IMR-90 (cell line): ENCODE measurements at regions not wholly inside any gene's neighbourhood (a gene's known extent, or its start where the extent isn't known, plus 50 kb on each side); places are given as distances from the start of the nearest gene placed in this dataset.

Experiments
- ATAC-seq: fragments of 200-7000 bp; cut with Tn5 transposase; 2 replicates; pipeline ENCODE4 v1.9.1; 2020; ENCODE audit warnings: low read depth, mild to moderate bottlenecking, moderate library complexity
- BruUV-seq: library from RNA; stranded (reverse); fragments of 400-500 nt; replicated peaks from 2 replicates; lab custom pipeline; 2021; lab: Mats Ljungman, UMichigan
- CTCF ChIA-PET: fragments of 300-600 bp; formaldehyde crosslinking; extraction: SDS; loops from one replicate; lab custom pipeline; 2021; ENCODE audit warnings: antibody characterized with exemption; lab: Yijun Ruan, JAX
- POLR2A ChIA-PET: fragments of 300-600 bp; sonication (Branson Sonifier 250); formaldehyde crosslinking; loops from one replicate; lab custom pipeline; 2022; ENCODE audit warnings: antibody characterized with exemption; ENCODE audit not compliant: unreplicated experiment; lab: Charles Lee
- DNase-seq: peaks from one replicate; pipeline ENCODE4 v3.0.0; 2013
- H2AFZ ChIP-seq: replicated peaks from 2 replicates; pipeline ENCODE3; 2013; ENCODE audit warnings: low read length, mild to moderate bottlenecking; ENCODE audit not compliant: poor library complexity
- H2AK5ac ChIP-seq: 2 replicates; pipeline ENCODE4 v1.6.1; 2013; ENCODE audit warnings: low read depth, low read length, inconsistent platforms
- H2AK9ac ChIP-seq: replicated peaks from 2 replicates; pipeline ENCODE3; 2013; ENCODE audit warnings: mild to moderate bottlenecking, low read depth, low read length, moderate library complexity; ENCODE audit not compliant: poor library complexity
- H2BK120ac ChIP-seq: 2 replicates; pipeline ENCODE4 v1.6.1; 2013; ENCODE audit warnings: low read depth, low read length, inconsistent platforms
- H2BK15ac ChIP-seq: 3 replicates; pipeline ENCODE4 v1.6.1; 2013; ENCODE audit warnings: low read depth, low read length, inconsistent platforms
- H2BK20ac ChIP-seq: 2 replicates; pipeline ENCODE4 v1.6.1; 2013; ENCODE audit warnings: low read depth, mild to moderate bottlenecking, inconsistent platforms, low read length, moderate library complexity
- H2BK5ac ChIP-seq: 2 replicates; pipeline ENCODE4 v1.6.1; 2013; ENCODE audit warnings: mild to moderate bottlenecking, low read depth, low read length, inconsistent platforms; ENCODE audit not compliant: poor library complexity, severe bottlenecking
- H3K14ac ChIP-seq: replicated peaks from 2 replicates; pipeline ENCODE4 v1.6.1; 2013; ENCODE audit warnings: low read depth, low read length, inconsistent platforms
- H3K18ac ChIP-seq: 2 replicates; pipeline ENCODE4 v1.6.1; 2013; ENCODE audit warnings: low read depth, low read length, control low read depth
- H3K23ac ChIP-seq: 2 replicates; pipeline ENCODE4 v1.6.1; 2013; ENCODE audit warnings: low read depth, low read length, inconsistent platforms
- H3K27ac ChIP-seq: 2 replicates; pipeline ENCODE4 v1.5.1; 2013; ENCODE audit warnings: mild to moderate bottlenecking, control low read depth, low read length; ENCODE audit not compliant: insufficient read depth
- H3K27me3 ChIP-seq: 2 replicates; pipeline ENCODE4 v1.6.1; 2013; ENCODE audit warnings: low read length; ENCODE audit not compliant: control insufficient read depth, insufficient read depth
- H3K36me3 ChIP-seq: 2 replicates; pipeline ENCODE4 v1.6.1; 2013; ENCODE audit warnings: low read length, mixed read lengths; ENCODE audit not compliant: control insufficient read depth, insufficient read depth
- H3K4ac ChIP-seq: 2 replicates; pipeline ENCODE4 v1.6.1; 2013; ENCODE audit warnings: low read depth, low read length, inconsistent platforms
- H3K4me1 ChIP-seq: 2 replicates; pipeline ENCODE4 v1.6.1; 2013; ENCODE audit warnings: low read length, mixed read lengths; ENCODE audit not compliant: control insufficient read depth, insufficient read depth
- H3K4me2 ChIP-seq: 2 replicates; pipeline ENCODE4 v1.6.1; 2013; ENCODE audit warnings: low read depth, mild to moderate bottlenecking, control low read depth, low read length, moderate library complexity
- H3K4me3 ChIP-seq: 2 replicates; pipeline ENCODE4 v1.5.1; 2013; ENCODE audit warnings: low read depth, mild to moderate bottlenecking, control low read depth, low read length, moderate library complexity; ENCODE audit not compliant: insufficient read depth
- H3K56ac ChIP-seq: 2 replicates; pipeline ENCODE4 v1.6.1; 2013; ENCODE audit warnings: low read length, inconsistent platforms; ENCODE audit not compliant: insufficient read depth; ENCODE audit errors: extremely low read depth
- H3K79me1 ChIP-seq, 2 experiments: 2 replicates each; pipeline ENCODE4 v1.6.1; 2013; ENCODE audit warnings: low read length in 2 of 2, inconsistent platforms in 1 of 2, low read depth in 1 of 2
- H3K9ac ChIP-seq: 2 replicates; pipeline ENCODE4 v1.6.1; 2013; ENCODE audit warnings: low read depth, low read length, control low read depth
- H3K9me1 ChIP-seq: 2 replicates; pipeline ENCODE4 v1.6.1; 2013; ENCODE audit warnings: low read length, inconsistent platforms; ENCODE audit not compliant: insufficient read depth
- H3K9me3 ChIP-seq: 2 replicates; pipeline ENCODE4 v1.6.1; 2013; ENCODE audit warnings: low read length; ENCODE audit not compliant: control insufficient read depth, insufficient read depth
- H4K20me1 ChIP-seq: 2 replicates; pipeline ENCODE4 v1.6.1; 2013; ENCODE audit warnings: low read length, inconsistent platforms; ENCODE audit not compliant: insufficient read depth
- H4K5ac ChIP-seq: 2 replicates; pipeline ENCODE4 v1.6.1; 2013; ENCODE audit warnings: mild to moderate bottlenecking, low read depth, low read length, control low read depth
- H4K8ac ChIP-seq, 2 experiments: 2 replicates each; pipeline ENCODE4 v1.6.1; 2013; ENCODE audit warnings: low read depth in 2 of 2, low read length in 2 of 2, control low read depth in 1 of 2, inconsistent platforms in 1 of 2
- H4K91ac ChIP-seq: 2 replicates; pipeline ENCODE4 v1.6.1; 2013; ENCODE audit warnings: low read depth, low read length, inconsistent platforms; ENCODE audit not compliant: insufficient read depth
- BHLHE40 ChIP-seq: fragments of 150-350 bp; IDR thresholded peaks from 2 replicates; pipeline ENCODE4 v1.6.1; 2016; ENCODE audit warnings: mild to moderate bottlenecking, low read depth, low read length
- CEBPB ChIP-seq: IDR thresholded peaks from 2 replicates; pipeline ENCODE4 v1.6.1; 2012; ENCODE audit warnings: low read depth, low read length, improper control_type of control experiment
- CTCF ChIP-seq: conservative IDR thresholded peaks from 2 replicates; pipeline ENCODE4 v1.5.1; 2012; ENCODE audit warnings: mild to moderate bottlenecking, low read depth, low read length, improper control_type of control experiment
- ELK1 ChIP-seq: fragments of 150-350 bp; IDR thresholded peaks from 2 replicates; pipeline ENCODE4 v1.6.1; 2016; ENCODE audit warnings: low read depth, mild to moderate bottlenecking, low read length, moderate library complexity, borderline replicate concordance
- FOS ChIP-seq: fragments of 150-350 bp; IDR thresholded peaks from 2 replicates; pipeline ENCODE4 v1.6.1; 2016; ENCODE audit warnings: low read depth, low read length
- MAFK ChIP-seq: IDR thresholded peaks from 2 replicates; pipeline ENCODE4 v1.6.1; 2012; ENCODE audit warnings: low read depth, low read length, improper control_type of control experiment
- MAZ ChIP-seq: IDR thresholded peaks from 2 replicates; pipeline ENCODE4 v1.6.1; 2012; ENCODE audit warnings: low read depth, mild to moderate bottlenecking, low read length, improper control_type of control experiment, moderate library complexity, borderline replicate concordance
- MXI1 ChIP-seq: IDR thresholded peaks from 2 replicates; pipeline ENCODE4 v1.6.1; 2012; ENCODE audit warnings: low read depth, mild to moderate bottlenecking, low read length, moderate library complexity, borderline replicate concordance
- NFE2L2 ChIP-seq: fragments of 150-350 bp; IDR thresholded peaks from 2 replicates; pipeline ENCODE4 v1.6.1; 2016; ENCODE audit warnings: low read depth, mild to moderate bottlenecking, low read length
- RAD21 ChIP-seq: IDR thresholded peaks from 2 replicates; pipeline ENCODE4 v1.6.1; 2012; ENCODE audit warnings: low read length, improper control_type of control experiment
- RCOR1 ChIP-seq: IDR thresholded peaks from 2 replicates; pipeline ENCODE4 v1.6.1; 2012; ENCODE audit warnings: mild to moderate bottlenecking, low read length, improper control_type of control experiment; ENCODE audit not compliant: insufficient replicate concordance
- RFX5 ChIP-seq: IDR thresholded peaks from 2 replicates; pipeline ENCODE4 v1.8.0; 2012; ENCODE audit warnings: low read depth, mild to moderate bottlenecking, low read length, moderate library complexity
- SMC3 ChIP-seq: fragments of 150-350 bp; IDR thresholded peaks from 2 replicates; pipeline ENCODE4 v1.6.1; 2016; ENCODE audit warnings: low read depth, mild to moderate bottlenecking, antibody characterized with exemption, low read length, moderate library complexity
- USF2 ChIP-seq: fragments of 150-350 bp; IDR thresholded peaks from 2 replicates; pipeline ENCODE4 v1.6.1; 2017; ENCODE audit warnings: mild to moderate bottlenecking, antibody characterized with exemption, low read length, low read depth
- WGBS, 2 experiments: methylation state at CpG; one replicate each; pipeline versions ENCODE4 v1.1.5 to v1.1.7; 2013; ENCODE audit warnings: missing lambda C conversion rate in 2 of 2; ENCODE audit not compliant: insufficient read length in 1 of 2; ENCODE audit errors: extremely low coverage in 2 of 2; 5-methylcytosine and 5-hydroxymethylcytosine counted together
- dilution Hi-C: fragments of 300-500 bp; cut with HindIII; formaldehyde crosslinking; loops from one replicate; pipeline ENCODE4 v1.14.3; 2018; ENCODE audit warnings: low sequenced_read_pairs; ENCODE audit not compliant: unreplicated experiment
- in situ Hi-C: fragments of 300-500 bp; cut with MboI; formaldehyde crosslinking; loops from 3 replicates; pipeline ENCODE4 v1.14.3; 2019; ENCODE audit warnings: low sequenced_read_pairs, inconsistent platforms, mixed read lengths
- intact Hi-C: fragments of 100-400 bp; cut with micrococcal nuclease; formaldehyde crosslinking; loops from 2 replicates; pipeline ENCODE4 v1.10.0; 2022

DNA sequence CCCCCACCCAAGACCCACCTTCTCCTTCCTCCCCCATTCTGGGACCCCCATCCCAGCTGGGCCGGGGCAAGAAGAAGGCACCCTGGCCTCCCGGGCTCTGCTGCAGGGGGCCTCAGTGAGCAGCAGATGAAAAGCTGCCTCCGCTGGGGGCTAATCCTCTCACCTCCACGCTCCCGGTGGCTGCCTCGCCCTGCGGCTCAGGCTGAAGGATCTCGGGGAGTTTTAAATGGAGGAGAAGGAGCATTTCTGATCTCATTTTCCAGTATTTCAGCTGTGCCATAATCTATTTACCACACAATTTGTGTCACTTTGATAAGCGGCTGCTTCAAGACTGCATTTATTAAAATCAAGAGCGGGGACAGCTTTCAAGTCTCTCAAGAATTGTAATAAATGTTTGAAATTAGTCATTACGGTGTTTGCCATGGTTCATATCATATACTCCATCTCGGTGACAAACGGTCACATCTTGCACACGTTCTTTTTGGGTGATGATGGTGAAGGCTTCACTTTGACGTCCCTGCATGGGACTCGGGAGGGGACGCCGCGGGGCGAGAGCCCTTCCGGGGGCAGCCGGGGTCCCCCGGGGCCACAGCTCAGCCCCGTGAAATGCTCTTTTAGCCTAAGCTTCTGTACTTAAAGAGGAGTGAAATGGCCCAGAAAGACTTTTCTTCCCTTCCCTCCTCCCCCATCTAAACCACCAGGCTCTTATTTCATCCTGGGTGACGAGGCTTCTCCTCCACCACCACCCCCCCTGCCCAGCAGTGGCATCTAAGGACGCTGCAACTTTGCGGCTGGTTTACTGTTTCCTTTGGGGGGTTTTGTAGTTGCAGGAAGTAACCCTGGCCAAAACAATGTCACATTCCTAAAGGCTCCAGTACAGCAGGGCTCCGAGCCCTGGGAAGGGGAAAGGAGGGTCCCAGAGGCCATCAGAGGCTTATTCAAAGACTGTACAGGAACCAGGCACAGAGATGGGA is 313.1 kb upstream of the TNRC6C start:
- dilution Hi-C loops: no loop called here
- TF ChIP-seq RCOR1 (no peak), SMC3 (no peak), CEBPB (no peak), BHLHE40 (no peak), MAFK (no peak), CTCF (no peak), FOS (no peak), RFX5 (no peak), ELK1 (no peak), MXI1 (no peak), MAZ (no peak), NFE2L2 (no peak), USF2 (no peak), RAD21 (no peak)

More for the DNA sequence above, 313.1 kb upstream of the TNRC6C start:
- no peaks in the 10 kb centered on the region for H4K20me1 ChIP-seq
- H2BK5ac ChIP-seq: no peak overlapping the region
- no peak overlapping the region for H2AK5ac ChIP-seq
- ChIA-PET POLR2A (no interaction called here), CTCF (no interaction called here)
- H3K27me3 ChIP-seq: peaks cover 33% of the 10 kb centered on the region
- H4K8ac ChIP-seq: no peak overlapping the region
- H3K79me1 ChIP-seq: no peaks in the 10 kb centered on the region
- intact Hi-C loops (no loop called here), in situ Hi-C loops (no loop called here)
- no peaks in the 10 kb centered on the region for H3K4me1 ChIP-seq
- H3K9me3 ChIP-seq: peaks cover 4% of the 10 kb centered on the region; the same call in 1 of the 2 replicates
- 58% methylated on average over 7 of the region's 28 CpGs; no CpG with 5 or more reads in 1 of the 2 experiments for WGBS, 2 experiments
- H2AK9ac ChIP-seq: no peak overlapping the region
- BruUV-seq: no TSS peak
- no peak overlapping the region for H4K91ac ChIP-seq
- H3K4ac ChIP-seq: no peak overlapping the region
- H3K9me1 ChIP-seq: no peaks in the 10 kb centered on the region
- H3K9ac ChIP-seq: no peak overlapping the region
- H2BK120ac ChIP-seq: no peak overlapping the region
- H3K27ac ChIP-seq: no peak overlapping the region
- H2BK20ac ChIP-seq: no peak overlapping the region
- H3K56ac ChIP-seq: no peak overlapping the region
- DNase-seq: no peak
- H3K14ac ChIP-seq: no peak overlapping the region
- H3K4me2 ChIP-seq: no peak overlapping the region
- no peaks in the 10 kb centered on the region for H3K36me3 ChIP-seq
- no peak overlapping the region for H3K4me3 ChIP-seq
- no peak for ATAC-seq
- no peak overlapping the region for H2AFZ ChIP-seq
- H2BK15ac ChIP-seq: no peak overlapping the region
- no peak overlapping the region for H3K23ac ChIP-seq
- H4K5ac ChIP-seq: no peak overlapping the region
- H3K18ac ChIP-seq: no peak overlapping the region
